ENCODE measurements at regions not wholly inside any gene's neighbourhood (a gene's known extent, or its start where the extent isn't known, plus 50 kb on each side); places are given as distances from the start of the nearest gene placed in this dataset.

DNA sequence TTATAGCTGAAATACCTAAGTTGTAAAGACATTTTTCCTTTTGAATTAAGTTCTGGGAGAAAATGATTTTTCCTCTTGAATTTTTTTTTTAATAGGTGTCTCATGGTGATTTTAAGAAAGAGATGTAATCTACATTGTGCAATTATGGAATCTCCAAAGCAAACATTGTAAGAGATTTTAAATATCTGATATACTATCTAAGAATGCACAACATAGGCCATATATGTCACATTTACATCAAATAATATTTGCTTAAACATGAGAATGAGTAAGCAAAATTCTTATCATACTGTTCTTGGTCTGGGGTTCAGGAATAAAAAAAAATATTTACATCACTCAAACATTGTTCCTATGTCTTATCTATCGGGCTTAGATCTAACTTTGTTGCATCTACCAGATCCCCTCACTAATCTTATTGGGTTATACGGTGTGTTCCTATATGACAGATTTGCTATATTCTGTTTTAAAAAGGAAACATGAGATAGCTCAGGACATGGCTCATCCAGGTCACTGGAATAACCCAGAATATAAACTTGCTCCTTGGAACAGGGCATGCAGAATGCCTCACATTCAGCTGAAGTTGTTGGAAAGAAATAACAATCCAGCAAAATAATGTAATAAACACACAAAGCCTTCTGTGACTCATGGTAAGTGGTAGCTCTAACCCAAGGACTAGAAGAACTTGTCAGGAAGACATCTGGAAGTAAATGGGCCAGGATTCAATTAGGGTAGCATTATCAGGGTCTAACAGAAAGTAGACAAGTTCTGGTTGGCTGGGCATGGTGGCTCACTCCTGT is 794.7 kb downstream of the IPMK start:
- TF ChIP-seq FOXP2 (optimal IDR thresholded peaks at IDR 0.05; ENCODE audit: borderline replicate concordance, extremely low read depth, extremely low read length, insufficient read depth) = no peak
- TF ChIP-seq TAF1 (IDR thresholded peaks at IDR 0.05; ENCODE audit: borderline replicate concordance, insufficient read depth, low read length) = no peak
- TF ChIP-seq, protein P1, sequence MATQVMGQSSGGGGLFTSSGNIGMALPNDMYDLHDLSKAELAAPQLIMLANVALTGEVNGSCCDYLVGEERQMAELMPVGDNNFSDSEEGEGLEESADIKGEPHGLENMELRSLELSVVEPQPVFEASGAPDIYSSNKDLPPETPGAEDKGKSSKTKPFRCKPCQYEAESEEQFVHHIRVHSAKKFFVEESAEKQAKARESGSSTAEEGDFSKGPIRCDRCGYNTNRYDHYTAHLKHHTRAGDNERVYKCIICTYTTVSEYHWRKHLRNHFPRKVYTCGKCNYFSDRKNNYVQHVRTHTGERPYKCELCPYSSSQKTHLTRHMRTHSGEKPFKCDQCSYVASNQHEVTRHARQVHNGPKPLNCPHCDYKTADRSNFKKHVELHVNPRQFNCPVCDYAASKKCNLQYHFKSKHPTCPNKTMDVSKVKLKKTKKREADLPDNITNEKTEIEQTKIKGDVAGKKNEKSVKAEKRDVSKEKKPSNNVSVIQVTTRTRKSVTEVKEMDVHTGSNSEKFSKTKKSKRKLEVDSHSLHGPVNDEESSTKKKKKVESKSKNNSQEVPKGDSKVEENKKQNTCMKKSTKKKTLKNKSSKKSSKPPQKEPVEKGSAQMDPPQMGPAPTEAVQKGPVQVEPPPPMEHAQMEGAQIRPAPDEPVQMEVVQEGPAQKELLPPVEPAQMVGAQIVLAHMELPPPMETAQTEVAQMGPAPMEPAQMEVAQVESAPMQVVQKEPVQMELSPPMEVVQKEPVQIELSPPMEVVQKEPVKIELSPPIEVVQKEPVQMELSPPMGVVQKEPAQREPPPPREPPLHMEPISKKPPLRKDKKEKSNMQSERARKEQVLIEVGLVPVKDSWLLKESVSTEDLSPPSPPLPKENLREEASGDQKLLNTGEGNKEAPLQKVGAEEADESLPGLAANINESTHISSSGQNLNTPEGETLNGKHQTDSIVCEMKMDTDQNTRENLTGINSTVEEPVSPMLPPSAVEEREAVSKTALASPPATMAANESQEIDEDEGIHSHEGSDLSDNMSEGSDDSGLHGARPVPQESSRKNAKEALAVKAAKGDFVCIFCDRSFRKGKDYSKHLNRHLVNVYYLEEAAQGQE (IDR thresholded peaks at IDR 0.05; ENCODE audit: insufficient read depth in 1 of 2, low read depth in 2 of 2, low read length in 2 of 2) = no peak
- TF ChIP-seq SIN3A (IDR thresholded peaks at IDR 0.05; ENCODE audit: borderline replicate concordance, insufficient read depth, low read length) = no peak
- TF ChIP-seq POLR2AphosphoS5 (IDR thresholded peaks at IDR 0.05; ENCODE audit: low read depth, low read length) = no peak

DNA sequence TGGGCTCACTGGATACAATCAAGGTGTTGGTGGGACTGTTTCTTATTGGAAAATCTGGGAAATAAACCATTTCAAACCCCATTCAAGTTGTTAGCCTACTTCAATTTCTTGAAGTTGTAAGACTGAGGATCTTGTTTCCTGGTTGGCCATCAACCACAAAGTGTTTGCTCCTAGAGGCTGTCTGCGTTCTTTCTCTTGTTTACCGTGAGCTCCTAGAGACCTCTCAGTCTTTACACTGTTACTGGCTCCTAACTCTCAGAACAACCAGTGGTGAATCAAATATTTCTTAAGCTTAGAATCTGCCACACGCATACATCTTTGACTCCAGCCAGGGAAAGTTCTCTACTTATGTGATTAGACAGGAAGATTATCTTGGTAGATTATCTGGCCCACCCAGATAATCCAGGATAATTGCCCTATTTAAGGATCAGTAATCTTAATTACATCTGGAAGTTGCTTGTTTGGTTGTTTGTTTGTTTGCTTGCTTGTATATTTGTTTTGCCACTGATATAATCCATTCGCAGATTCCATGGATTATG is 798.7 kb downstream of the IPMK start:
- TF ChIP-seq SIN3A (IDR thresholded peaks at IDR 0.05; ENCODE audit: borderline replicate concordance, insufficient read depth, low read length) (no peak), POLR2AphosphoS5 (IDR thresholded peaks at IDR 0.05; ENCODE audit: low read depth, low read length) (no peak), FOXP2 (optimal IDR thresholded peaks at IDR 0.05; ENCODE audit: borderline replicate concordance, extremely low read depth, extremely low read length, insufficient read depth) (no peak), TAF1 (IDR thresholded peaks at IDR 0.05; ENCODE audit: borderline replicate concordance, insufficient read depth, low read length) (no peak)
- TF ChIP-seq, protein P1 (IDR thresholded peaks at IDR 0.05; ENCODE audit: insufficient read depth in 1 of 2, low read depth in 2 of 2, low read length in 2 of 2) = no peak

DNA sequence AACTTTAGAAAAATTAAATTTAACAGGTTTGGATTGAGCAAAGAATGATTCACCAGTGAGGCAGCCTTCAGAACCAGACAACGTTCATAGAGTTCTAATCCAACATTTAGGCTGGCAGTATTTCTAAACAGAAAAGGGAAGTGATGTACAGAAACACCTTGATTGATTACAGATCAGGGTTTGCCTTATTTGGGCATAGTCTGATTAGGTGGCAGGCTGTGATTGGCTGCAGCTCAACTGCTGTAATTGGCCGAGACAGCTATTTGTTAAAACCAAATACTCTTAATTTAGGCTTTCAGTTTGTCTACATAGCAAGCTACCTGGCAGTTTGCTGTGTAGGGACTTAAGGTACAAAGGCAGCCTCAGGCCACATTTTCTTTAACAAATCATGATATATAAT is 802.5 kb downstream of the IPMK start:
- no peak for TF ChIP-seq FOXP2 (optimal IDR thresholded peaks at IDR 0.05; ENCODE audit: borderline replicate concordance, extremely low read depth, extremely low read length, insufficient read depth)
- no peak for TF ChIP-seq SIN3A (IDR thresholded peaks at IDR 0.05; ENCODE audit: borderline replicate concordance, insufficient read depth, low read length)
- no peak for TF ChIP-seq TAF1 (IDR thresholded peaks at IDR 0.05; ENCODE audit: borderline replicate concordance, insufficient read depth, low read length)
- no peak for TF ChIP-seq POLR2AphosphoS5 (IDR thresholded peaks at IDR 0.05; ENCODE audit: low read depth, low read length)
- TF ChIP-seq, protein P1 (IDR thresholded peaks at IDR 0.05; ENCODE audit: insufficient read depth in 1 of 2, low read depth in 2 of 2, low read length in 2 of 2) = no peak

DNA sequence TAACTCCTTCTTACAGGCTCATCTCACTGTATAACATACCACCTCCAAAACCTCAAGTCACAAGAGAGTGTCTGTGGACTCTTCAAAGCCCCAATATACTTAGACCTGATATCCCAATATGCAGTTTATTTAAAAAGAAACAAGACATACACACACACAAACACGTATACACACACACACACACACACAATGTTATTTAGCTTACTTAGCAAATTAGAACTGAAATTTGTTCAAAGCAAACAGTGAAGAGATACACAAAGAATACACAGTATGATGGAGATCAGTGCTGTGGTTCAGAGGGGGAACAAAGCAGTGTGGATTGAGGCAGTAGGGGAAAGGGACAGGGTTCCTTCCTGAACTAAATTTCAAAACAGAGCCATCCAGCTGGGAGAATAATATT is 807.2 kb downstream of the IPMK start:
- TF ChIP-seq TAF1 (IDR thresholded peaks at IDR 0.05; ENCODE audit: borderline replicate concordance, insufficient read depth, low read length) (no peak), FOXP2 (optimal IDR thresholded peaks at IDR 0.05; ENCODE audit: borderline replicate concordance, extremely low read depth, extremely low read length, insufficient read depth) (no peak), SIN3A (IDR thresholded peaks at IDR 0.05; ENCODE audit: borderline replicate concordance, insufficient read depth, low read length) (no peak), POLR2AphosphoS5 (IDR thresholded peaks at IDR 0.05; ENCODE audit: low read depth, low read length) (no peak)
- TF ChIP-seq, protein P1 (IDR thresholded peaks at IDR 0.05; ENCODE audit: insufficient read depth in 1 of 2, low read depth in 2 of 2, low read length in 2 of 2) = no peak

Measured in PFSK-1 (cell line).